GM23338 (cell line): ENCODE measurements at regions not wholly inside any gene's neighbourhood (a gene's known extent, or its start where the extent isn't known, plus 50 kb on each side); places are given as distances from the start of the nearest gene placed in this dataset.

Experiments used
- ATAC-seq: fragments of 200-7000 bp; cut with Tn5 transposase; 3 replicates; pipeline ENCODE4 v1.9.1; 2020
- DNase-seq: peaks from one replicate; pipeline ENCODE4 v3.0.0-alpha.2; 2015; ENCODE audit warnings: low spot score
- H2AFZ ChIP-seq: fragments of 200-600 bp; sonication (generic); 2 replicates; pipeline ENCODE4 v1.8.0; 2016; ENCODE audit warnings: antibody characterized with exemption, mild to moderate bottlenecking, moderate library complexity
- H3F3A ChIP-seq: fragments of 200-600 bp; sonication (generic); replicated peaks from 2 replicates; pipeline ENCODE4 v1.8.0; 2017; ENCODE audit warnings: antibody characterized with exemption, mixed run types, low read depth
- H3K27ac ChIP-seq: fragments of 200-600 bp; sonication (generic); 2 replicates; pipeline ENCODE4 v1.6.1; 2016; ENCODE audit warnings: low read depth
- H3K27me3 ChIP-seq: fragments of 200-600 bp; sonication (generic); 2 replicates; pipeline ENCODE4 v1.8.0; 2016; ENCODE audit warnings: mild to moderate bottlenecking, mixed run types, moderate library complexity; ENCODE audit not compliant: insufficient read depth
- H3K36me3 ChIP-seq: fragments of 200-600 bp; sonication (generic); 2 replicates; pipeline ENCODE4 v1.8.0; 2016; ENCODE audit warnings: mild to moderate bottlenecking; ENCODE audit not compliant: insufficient read depth
- H3K4me1 ChIP-seq: fragments of 200-600 bp; sonication (generic); 2 replicates; pipeline ENCODE4 v1.8.0; 2016; ENCODE audit warnings: mild to moderate bottlenecking, moderate library complexity; ENCODE audit not compliant: insufficient read depth
- H3K4me2 ChIP-seq: fragments of 200-600 bp; sonication (generic); 2 replicates; pipeline ENCODE4 v1.7.1; 2017; ENCODE audit warnings: mixed run types
- H3K4me3 ChIP-seq: fragments of 200-600 bp; sonication (generic); 2 replicates; pipeline ENCODE4 v1.6.1; 2016; ENCODE audit warnings: mixed run types
- H3K79me2 ChIP-seq: fragments of 200-600 bp; sonication (generic); replicated peaks from 2 replicates; pipeline ENCODE4 v1.8.0; 2017; ENCODE audit warnings: mild to moderate bottlenecking; ENCODE audit not compliant: insufficient read depth
- H3K9me2 ChIP-seq: fragments of 200-600 bp; sonication (generic); 2 replicates; pipeline ENCODE4 v1.8.0; 2017; ENCODE audit not compliant: insufficient read depth
- H4K20me1 ChIP-seq: fragments of 200-600 bp; sonication (generic); replicated peaks from 2 replicates; pipeline ENCODE4 v1.8.0; 2017; ENCODE audit warnings: mild to moderate bottlenecking; ENCODE audit not compliant: insufficient read depth
- H3K27ac Mint-ChIP-seq: 2 replicates; pipeline ENCODE4 v1.8.0; 2020; ENCODE audit warnings: inconsistent platforms, mild to moderate bottlenecking, moderate library complexity, mixed read lengths
- H3K27me3 Mint-ChIP-seq: 3 replicates; pipeline ENCODE4 v1.8.0; 2022; ENCODE audit warnings: low read depth, mild to moderate bottlenecking, moderate library complexity, mixed read lengths, inconsistent platforms; ENCODE audit not compliant: insufficient read depth, poor library complexity
- H3K36me3 Mint-ChIP-seq: 3 replicates; pipeline ENCODE4 v1.8.0; 2021; ENCODE audit warnings: low read depth, mild to moderate bottlenecking, inconsistent platforms, moderate library complexity, mixed read lengths
- H3K4me1 Mint-ChIP-seq: 3 replicates; pipeline ENCODE4 v1.8.0; 2020; ENCODE audit warnings: mild to moderate bottlenecking, inconsistent platforms, mixed read lengths
- H3K4me3 Mint-ChIP-seq: 3 replicates; pipeline ENCODE4 v1.8.0; 2021; ENCODE audit warnings: moderate library complexity, mild to moderate bottlenecking, inconsistent platforms, mixed read lengths
- H3K9me3 Mint-ChIP-seq: 3 replicates; pipeline ENCODE4 v1.8.0; 2020; ENCODE audit warnings: moderate library complexity, mild to moderate bottlenecking, inconsistent platforms, mixed read lengths
- CREB1 ChIP-seq: fragments of 250-450 bp; sonication (Bioruptor Pico); IDR thresholded peaks from 2 replicates; pipeline ENCODE4 v1.5.0; 2020; ENCODE audit warnings: low read depth, mild to moderate bottlenecking, moderate library complexity
- EZH2 ChIP-seq: fragments of 200-600 bp; sonication (generic); IDR thresholded peaks from one replicate; pipeline ENCODE4 v1.8.0; 2017; ENCODE audit warnings: antibody characterized with exemption, mild to moderate bottlenecking, low read depth; ENCODE audit not compliant: unreplicated experiment
- EZH2phosphoT487 ChIP-seq: fragments of 200-600 bp; sonication (generic); IDR thresholded peaks from one replicate; pipeline ENCODE4 v1.8.1; 2018; ENCODE audit warnings: antibody characterized with exemption; ENCODE audit not compliant: unreplicated experiment
- JUNB ChIP-seq: IDR thresholded peaks from one replicate; pipeline ENCODE4 v1.6.1; 2016; ENCODE audit warnings: antibody characterized with exemption; ENCODE audit not compliant: unreplicated experiment
- NANOG ChIP-seq: IDR thresholded peaks from 2 replicates; pipeline ENCODE4 v1.6.1; 2016; ENCODE audit warnings: antibody characterized with exemption, borderline replicate concordance
- POLR2AphosphoS5 ChIP-seq: IDR thresholded peaks from 2 replicates; pipeline ENCODE4 v1.6.1; 2016; ENCODE audit warnings: antibody characterized with exemption, low read depth
- STAT1 ChIP-seq: IDR thresholded peaks from one replicate; pipeline ENCODE4 v1.6.1; 2016; ENCODE audit warnings: antibody characterized with exemption; ENCODE audit not compliant: unreplicated experiment
- ZNF114 ChIP-seq: fragments of 250-450 bp; sonication (Bioruptor Pico); IDR thresholded peaks from 2 replicates; pipeline ENCODE4 v1.5.0; 2020; ENCODE audit warnings: mild to moderate bottlenecking, moderate library complexity
- ZNF331 ChIP-seq: fragments of 250-450 bp; sonication (Bioruptor Pico); IDR thresholded peaks from 2 replicates; pipeline ENCODE4 v1.5.0; 2020; ENCODE audit warnings: low read depth, mild to moderate bottlenecking, moderate library complexity
- TF ChIP-seq, protein P1 (sequence below): fragments of 250-450 bp; sonication (Bioruptor Pico); IDR thresholded peaks from 2 replicates; pipeline ENCODE4 v1.5.0; 2020; ENCODE audit warnings: mild to moderate bottlenecking, moderate library complexity
- TF ChIP-seq, protein P2 (sequence below): IDR thresholded peaks from one replicate; pipeline ENCODE4 v1.6.1; 2018; ENCODE audit warnings: antibody characterized with exemption; ENCODE audit not compliant: unreplicated experiment
- TF ChIP-seq, protein P3 (sequence below): IDR thresholded peaks from 2 replicates; pipeline ENCODE4 v1.6.1; 2016; ENCODE audit warnings: antibody characterized with exemption
- TF ChIP-seq, protein P4 (sequence below), 2 experiments: fragments of 200-600 bp in 1 of 2; sonication (generic) in 1 of 2; conservative IDR thresholded peaks; 2 replicates each; pipeline versions ENCODE4 v1.5.1 to v1.6.1; 2016 to 2017; ENCODE audit warnings: antibody characterized with exemption in 2 of 2, low read depth in 2 of 2, mild to moderate bottlenecking in 2 of 2, moderate library complexity in 1 of 2

DNA sequence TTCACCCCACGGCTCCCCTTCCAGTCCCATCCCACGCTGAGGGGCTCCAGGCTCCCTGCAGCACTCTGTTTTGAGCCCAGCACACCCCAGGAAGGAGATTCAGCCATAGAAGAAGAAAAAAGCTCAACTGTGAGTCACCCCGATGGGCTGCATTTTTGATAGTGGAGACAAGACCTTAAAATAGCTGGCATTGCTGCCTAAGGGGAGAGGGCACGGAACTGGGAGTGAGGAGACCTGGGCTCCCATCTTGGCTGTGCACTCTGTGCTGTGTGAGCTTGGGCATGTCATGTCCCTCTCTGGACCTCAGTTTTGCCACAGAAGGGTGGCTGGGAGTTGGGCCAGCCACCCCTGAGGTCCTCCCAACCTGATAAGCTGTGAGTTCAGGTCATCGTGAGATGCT is 57.2 kb upstream of the SMAD6 start (continued):
- no peak for TF ChIP-seq CREB1 (CRISPR knock-in tag)
- no peak for TF ChIP-seq EZH2
- TF ChIP-seq STAT1: no peak
- no peak for TF ChIP-seq ZNF114

DNA sequence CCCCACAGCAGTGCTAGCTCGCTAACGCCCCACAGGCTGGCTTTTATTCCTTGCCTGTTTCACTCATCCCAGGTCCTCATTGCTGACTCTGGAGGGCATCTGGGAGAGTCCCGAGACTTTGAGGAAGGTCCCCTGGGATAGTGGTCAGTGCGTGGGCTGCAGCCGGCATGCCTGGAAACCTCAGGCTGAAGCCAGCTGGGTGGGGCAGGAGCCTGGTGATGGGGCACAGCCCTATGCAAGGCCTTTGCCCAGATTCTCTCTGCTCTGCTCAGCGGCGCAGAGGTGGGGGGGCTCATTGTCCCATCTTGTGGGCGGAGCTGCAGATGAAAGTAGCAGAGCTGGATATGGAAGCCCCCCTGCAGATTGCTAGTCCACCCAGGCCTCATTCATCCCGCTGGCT is 55.7 kb upstream of the SMAD6 start:
- H3K27me3 ChIP-seq: no peaks in the 10 kb centered on the region
- no peak overlapping the region for H3K4me2 ChIP-seq
- H3K27me3 Mint-ChIP-seq: peaks cover 13% of the 10 kb centered on the region
- no peaks in the 10 kb centered on the region for H4K20me1 ChIP-seq
- H3K9me2 ChIP-seq: no peaks in the 10 kb centered on the region
- H3K27ac ChIP-seq: no peak overlapping the region
- H3K79me2 ChIP-seq: no peaks in the 10 kb centered on the region
- DNase-seq (no peak), ATAC-seq (peak; percentile 12; the same call in 2 of the 3 replicates)
- no peak overlapping the region for H3K4me3 ChIP-seq
- peaks cover 7% of the 10 kb centered on the region; the same call in 1 of the 2 replicates for H3K4me1 ChIP-seq
- H2AFZ ChIP-seq: no peak overlapping the region
- no peaks in the 10 kb centered on the region for H3K36me3 Mint-ChIP-seq
- no peaks in the 10 kb centered on the region for H3F3A ChIP-seq
- TF ChIP-seq ZNF331 (CRISPR knock-in tag) (no peak), STAT1 (no peak), JUNB (no peak), NANOG (no peak), EZH2phosphoT487 (no peak), CREB1 (CRISPR knock-in tag) (no peak), ZNF114 (no peak), EZH2 (no peak), POLR2AphosphoS5 (no peak)
- TF ChIP-seq, protein P1, sequence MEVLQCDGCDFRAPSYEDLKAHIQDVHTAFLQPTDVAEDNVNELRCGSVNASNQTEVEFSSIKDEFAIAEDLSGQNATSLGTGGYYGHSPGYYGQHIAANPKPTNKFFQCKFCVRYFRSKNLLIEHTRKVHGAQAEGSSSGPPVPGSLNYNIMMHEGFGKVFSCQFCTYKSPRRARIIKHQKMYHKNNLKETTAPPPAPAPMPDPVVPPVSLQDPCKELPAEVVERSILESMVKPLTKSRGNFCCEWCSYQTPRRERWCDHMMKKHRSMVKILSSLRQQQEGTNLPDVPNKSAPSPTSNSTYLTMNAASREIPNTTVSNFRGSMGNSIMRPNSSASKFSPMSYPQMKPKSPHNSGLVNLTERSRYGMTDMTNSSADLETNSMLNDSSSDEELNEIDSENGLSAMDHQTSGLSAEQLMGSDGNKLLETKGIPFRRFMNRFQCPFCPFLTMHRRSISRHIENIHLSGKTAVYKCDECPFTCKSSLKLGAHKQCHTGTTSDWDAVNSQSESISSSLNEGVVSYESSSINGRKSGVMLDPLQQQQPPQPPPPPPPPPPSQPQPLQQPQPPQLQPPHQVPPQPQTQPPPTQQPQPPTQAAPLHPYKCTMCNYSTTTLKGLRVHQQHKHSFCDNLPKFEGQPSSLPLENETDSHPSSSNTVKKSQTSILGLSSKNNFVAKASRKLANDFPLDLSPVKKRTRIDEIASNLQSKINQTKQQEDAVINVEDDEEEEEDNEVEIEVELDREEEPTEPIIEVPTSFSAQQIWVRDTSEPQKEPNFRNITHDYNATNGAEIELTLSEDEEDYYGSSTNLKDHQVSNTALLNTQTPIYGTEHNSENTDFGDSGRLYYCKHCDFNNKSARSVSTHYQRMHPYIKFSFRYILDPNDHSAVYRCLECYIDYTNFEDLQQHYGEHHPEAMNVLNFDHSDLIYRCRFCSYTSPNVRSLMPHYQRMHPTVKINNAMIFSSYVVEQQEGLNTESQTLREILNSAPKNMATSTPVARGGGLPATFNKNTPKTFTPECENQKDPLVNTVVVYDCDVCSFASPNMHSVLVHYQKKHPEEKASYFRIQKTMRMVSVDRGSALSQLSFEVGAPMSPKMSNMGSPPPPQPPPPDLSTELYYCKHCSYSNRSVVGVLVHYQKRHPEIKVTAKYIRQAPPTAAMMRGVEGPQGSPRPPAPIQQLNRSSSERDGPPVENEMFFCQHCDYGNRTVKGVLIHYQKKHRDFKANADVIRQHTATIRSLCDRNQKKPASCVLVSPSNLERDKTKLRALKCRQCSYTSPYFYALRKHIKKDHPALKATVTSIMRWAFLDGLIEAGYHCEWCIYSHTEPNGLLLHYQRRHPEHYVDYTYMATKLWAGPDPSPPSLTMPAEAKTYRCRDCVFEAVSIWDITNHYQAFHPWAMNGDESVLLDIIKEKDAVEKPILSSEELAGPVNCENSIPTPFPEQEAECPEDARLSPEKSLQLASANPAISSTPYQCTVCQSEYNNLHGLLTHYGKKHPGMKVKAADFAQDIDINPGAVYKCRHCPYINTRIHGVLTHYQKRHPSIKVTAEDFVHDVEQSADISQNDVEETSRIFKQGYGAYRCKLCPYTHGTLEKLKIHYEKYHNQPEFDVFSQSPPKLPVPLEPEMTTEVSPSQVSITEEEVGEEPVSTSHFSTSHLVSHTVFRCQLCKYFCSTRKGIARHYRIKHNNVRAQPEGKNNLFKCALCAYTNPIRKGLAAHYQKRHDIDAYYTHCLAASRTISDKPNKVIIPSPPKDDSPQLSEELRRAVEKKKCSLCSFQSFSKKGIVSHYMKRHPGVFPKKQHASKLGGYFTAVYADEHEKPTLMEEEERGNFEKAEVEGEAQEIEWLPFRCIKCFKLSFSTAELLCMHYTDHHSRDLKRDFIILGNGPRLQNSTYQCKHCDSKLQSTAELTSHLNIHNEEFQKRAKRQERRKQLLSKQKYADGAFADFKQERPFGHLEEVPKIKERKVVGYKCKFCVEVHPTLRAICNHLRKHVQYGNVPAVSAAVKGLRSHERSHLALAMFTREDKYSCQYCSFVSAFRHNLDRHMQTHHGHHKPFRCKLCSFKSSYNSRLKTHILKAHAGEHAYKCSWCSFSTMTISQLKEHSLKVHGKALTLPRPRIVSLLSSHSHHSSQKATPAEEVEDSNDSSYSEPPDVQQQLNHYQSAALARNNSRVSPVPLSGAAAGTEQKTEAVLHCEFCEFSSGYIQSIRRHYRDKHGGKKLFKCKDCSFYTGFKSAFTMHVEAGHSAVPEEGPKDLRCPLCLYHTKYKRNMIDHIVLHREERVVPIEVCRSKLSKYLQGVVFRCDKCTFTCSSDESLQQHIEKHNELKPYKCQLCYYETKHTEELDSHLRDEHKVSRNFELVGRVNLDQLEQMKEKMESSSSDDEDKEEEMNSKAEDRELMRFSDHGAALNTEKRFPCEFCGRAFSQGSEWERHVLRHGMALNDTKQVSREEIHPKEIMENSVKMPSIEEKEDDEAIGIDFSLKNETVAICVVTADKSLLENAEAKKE (CRISPR knock-in tag): no peak
- TF ChIP-seq, protein P2, sequence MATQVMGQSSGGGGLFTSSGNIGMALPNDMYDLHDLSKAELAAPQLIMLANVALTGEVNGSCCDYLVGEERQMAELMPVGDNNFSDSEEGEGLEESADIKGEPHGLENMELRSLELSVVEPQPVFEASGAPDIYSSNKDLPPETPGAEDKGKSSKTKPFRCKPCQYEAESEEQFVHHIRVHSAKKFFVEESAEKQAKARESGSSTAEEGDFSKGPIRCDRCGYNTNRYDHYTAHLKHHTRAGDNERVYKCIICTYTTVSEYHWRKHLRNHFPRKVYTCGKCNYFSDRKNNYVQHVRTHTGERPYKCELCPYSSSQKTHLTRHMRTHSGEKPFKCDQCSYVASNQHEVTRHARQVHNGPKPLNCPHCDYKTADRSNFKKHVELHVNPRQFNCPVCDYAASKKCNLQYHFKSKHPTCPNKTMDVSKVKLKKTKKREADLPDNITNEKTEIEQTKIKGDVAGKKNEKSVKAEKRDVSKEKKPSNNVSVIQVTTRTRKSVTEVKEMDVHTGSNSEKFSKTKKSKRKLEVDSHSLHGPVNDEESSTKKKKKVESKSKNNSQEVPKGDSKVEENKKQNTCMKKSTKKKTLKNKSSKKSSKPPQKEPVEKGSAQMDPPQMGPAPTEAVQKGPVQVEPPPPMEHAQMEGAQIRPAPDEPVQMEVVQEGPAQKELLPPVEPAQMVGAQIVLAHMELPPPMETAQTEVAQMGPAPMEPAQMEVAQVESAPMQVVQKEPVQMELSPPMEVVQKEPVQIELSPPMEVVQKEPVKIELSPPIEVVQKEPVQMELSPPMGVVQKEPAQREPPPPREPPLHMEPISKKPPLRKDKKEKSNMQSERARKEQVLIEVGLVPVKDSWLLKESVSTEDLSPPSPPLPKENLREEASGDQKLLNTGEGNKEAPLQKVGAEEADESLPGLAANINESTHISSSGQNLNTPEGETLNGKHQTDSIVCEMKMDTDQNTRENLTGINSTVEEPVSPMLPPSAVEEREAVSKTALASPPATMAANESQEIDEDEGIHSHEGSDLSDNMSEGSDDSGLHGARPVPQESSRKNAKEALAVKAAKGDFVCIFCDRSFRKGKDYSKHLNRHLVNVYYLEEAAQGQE: no peak
- TF ChIP-seq, protein P3, sequence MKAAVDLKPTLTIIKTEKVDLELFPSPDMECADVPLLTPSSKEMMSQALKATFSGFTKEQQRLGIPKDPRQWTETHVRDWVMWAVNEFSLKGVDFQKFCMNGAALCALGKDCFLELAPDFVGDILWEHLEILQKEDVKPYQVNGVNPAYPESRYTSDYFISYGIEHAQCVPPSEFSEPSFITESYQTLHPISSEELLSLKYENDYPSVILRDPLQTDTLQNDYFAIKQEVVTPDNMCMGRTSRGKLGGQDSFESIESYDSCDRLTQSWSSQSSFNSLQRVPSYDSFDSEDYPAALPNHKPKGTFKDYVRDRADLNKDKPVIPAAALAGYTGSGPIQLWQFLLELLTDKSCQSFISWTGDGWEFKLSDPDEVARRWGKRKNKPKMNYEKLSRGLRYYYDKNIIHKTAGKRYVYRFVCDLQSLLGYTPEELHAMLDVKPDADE: no peak
- TF ChIP-seq, protein P4, sequence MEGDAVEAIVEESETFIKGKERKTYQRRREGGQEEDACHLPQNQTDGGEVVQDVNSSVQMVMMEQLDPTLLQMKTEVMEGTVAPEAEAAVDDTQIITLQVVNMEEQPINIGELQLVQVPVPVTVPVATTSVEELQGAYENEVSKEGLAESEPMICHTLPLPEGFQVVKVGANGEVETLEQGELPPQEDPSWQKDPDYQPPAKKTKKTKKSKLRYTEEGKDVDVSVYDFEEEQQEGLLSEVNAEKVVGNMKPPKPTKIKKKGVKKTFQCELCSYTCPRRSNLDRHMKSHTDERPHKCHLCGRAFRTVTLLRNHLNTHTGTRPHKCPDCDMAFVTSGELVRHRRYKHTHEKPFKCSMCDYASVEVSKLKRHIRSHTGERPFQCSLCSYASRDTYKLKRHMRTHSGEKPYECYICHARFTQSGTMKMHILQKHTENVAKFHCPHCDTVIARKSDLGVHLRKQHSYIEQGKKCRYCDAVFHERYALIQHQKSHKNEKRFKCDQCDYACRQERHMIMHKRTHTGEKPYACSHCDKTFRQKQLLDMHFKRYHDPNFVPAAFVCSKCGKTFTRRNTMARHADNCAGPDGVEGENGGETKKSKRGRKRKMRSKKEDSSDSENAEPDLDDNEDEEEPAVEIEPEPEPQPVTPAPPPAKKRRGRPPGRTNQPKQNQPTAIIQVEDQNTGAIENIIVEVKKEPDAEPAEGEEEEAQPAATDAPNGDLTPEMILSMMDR (conservative IDR thresholded peaks at IDR 0.05; ENCODE audit: low read depth in 2 of 2): no peak
- no peaks in the 10 kb centered on the region for H3K9me3 Mint-ChIP-seq
- peaks cover 19% of the 10 kb centered on the region; the same call in 2 of the 3 replicates for H3K4me1 Mint-ChIP-seq
- no peak overlapping the region for H3K4me3 Mint-ChIP-seq
- H3K36me3 ChIP-seq: no peaks in the 10 kb centered on the region
- H3K27ac Mint-ChIP-seq: no peak overlapping the region
